LNCaP clone FGC (cell line): ENCODE measurements at regions not wholly inside any gene's neighbourhood (a gene's known extent, or its start where the extent isn't known, plus 50 kb on each side); places are given as distances from the start of the nearest gene placed in this dataset.

Experiments used
- DNase-seq: peaks from one replicate; pipeline ENCODE4 v3.0.0-alpha.2; 2011; ENCODE audit warnings: low read depth
- H3K4me3 ChIP-seq: 2 replicates; pipeline ENCODE4 v1.5.1; 2011; ENCODE audit warnings: mild to moderate bottlenecking, low read depth, low read length, control low read depth
- TF ChIP-seq, protein P1 (sequence below): IDR thresholded peaks from 2 replicates; pipeline ENCODE4 v1.5.1; 2012; ENCODE audit warnings: mild to moderate bottlenecking; ENCODE audit not compliant: control insufficient read depth, insufficient read depth; ENCODE audit errors: extremely low read depth

DNA sequence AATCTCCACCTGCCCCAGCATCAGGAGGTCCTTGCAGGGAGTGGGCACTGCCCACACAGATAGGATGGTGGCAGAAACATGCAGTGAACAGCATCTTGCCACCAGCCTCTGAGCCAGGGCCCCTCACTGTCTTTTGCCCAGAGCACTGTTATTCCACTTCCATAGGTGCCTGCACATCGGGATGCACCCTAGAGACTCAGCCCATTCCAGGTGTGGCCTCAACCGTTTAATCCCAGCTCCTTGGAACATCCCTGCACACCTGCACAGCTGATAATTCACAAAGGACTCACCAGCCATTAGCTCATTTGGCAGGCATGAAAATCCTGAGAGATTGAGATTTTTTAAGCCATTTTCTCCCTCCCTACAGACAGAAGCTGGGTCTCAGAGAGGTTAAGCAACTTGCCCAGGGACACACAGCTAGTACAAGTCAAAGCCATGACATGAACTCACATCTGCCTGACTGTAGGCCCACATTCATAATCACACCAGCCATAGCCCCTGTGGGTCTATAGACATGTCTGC lies 116.3 kb downstream of the EFNB1 start:
- TF ChIP-seq, protein P1, sequence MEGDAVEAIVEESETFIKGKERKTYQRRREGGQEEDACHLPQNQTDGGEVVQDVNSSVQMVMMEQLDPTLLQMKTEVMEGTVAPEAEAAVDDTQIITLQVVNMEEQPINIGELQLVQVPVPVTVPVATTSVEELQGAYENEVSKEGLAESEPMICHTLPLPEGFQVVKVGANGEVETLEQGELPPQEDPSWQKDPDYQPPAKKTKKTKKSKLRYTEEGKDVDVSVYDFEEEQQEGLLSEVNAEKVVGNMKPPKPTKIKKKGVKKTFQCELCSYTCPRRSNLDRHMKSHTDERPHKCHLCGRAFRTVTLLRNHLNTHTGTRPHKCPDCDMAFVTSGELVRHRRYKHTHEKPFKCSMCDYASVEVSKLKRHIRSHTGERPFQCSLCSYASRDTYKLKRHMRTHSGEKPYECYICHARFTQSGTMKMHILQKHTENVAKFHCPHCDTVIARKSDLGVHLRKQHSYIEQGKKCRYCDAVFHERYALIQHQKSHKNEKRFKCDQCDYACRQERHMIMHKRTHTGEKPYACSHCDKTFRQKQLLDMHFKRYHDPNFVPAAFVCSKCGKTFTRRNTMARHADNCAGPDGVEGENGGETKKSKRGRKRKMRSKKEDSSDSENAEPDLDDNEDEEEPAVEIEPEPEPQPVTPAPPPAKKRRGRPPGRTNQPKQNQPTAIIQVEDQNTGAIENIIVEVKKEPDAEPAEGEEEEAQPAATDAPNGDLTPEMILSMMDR = no peak
- H3K4me3 ChIP-seq = no peak overlapping the region
- no peak for DNase-seq

DNA sequence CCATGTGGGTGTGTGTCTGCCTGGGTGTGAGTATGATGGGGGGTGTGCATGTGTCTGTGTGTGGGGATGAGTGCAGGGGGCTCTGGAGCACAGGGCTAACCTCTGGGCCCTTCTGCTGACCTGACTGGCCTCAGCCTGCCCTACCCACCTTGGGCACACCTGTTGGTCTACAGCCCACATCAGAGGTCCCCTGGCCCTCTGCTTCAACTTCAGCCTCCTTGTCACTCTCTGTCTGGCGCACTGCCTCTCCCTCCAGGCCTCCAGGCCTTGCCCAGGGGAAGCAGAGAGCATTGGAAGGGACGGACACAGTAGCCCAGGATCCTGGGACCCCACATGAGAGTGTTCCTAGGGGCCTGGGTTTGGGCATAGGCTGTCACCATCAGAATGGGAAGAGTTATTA lies 115.4 kb downstream of the EFNB1 start:
- TF ChIP-seq, protein P1 = no peak
- DNase-seq = no peak
- no peak overlapping the region for H3K4me3 ChIP-seq

DNA sequence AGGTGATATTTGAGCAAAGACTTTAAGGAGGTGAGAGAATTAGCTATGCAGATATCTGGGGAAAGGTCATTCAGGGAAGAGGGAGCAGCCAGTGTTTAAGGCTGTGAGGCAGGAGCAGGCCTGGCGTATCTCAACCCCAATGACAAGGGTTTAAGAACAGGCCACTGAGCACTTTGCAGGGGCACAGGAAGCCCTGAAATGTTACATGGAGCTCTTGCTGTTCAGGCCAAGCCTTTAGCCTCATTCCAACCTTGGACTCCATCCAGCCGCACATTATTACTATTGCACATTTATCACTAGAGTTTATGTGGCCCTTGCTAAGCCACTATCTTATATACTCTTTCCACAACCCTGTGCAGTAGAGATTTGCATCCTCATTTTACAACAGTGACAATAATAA lies 114.0 kb downstream of the EFNB1 start:
- H3K4me3 ChIP-seq = no peak overlapping the region
- TF ChIP-seq, protein P1 = no peak
- no peak for DNase-seq

DNA sequence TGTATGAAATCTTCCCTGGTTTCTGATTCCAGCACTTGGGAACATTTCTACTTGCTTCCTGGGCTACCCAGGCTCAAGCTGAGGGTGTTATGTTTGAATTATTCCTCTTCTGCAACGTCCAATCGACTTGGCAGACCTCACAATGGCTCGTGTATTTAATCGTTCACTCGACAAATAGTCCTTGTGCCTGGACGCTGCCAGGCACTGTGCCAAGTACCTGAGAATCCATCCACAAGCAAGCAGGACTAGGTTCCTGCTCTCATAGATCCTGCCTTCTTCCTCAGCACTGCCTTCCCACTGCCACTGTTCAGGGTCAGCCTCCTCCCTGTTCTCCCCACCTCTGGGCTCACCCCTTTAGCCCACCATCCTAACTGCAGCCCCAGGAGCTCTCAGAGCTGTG lies 113.3 kb downstream of the EFNB1 start:
- peak; percentile 27 for DNase-seq
- H3K4me3 ChIP-seq = no peak overlapping the region
- TF ChIP-seq, protein P1 = no peak

DNA sequence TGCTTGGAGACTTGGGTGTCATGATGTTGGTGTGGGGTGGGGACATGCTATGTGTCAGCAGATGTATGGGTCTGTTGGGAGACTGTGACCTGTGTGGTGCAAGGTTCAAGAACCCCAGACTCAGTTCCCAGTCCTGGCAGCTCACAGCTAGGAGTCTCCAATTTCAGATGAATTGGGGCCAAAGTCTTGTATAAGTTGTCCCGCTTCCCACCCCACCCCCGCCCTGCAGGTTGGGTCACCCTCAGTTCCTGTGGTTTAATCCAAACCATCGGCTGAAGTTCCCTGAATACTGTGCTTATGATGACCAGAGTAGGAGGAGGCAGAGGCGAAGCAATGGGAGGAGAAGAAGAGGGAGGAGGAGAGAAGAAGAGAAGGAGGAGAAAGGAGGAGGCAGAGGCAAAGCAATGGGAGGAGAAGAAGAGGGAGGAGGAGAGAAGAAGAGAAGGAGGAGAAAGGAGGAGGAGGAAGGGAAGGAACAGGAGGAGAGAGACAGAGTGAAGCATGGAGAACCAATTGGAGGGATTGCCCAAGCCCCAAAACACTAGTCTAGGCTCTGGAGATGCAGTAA lies 112.6 kb downstream of the EFNB1 start:
- no peak for DNase-seq
- TF ChIP-seq, protein P1 = no peak
- H3K4me3 ChIP-seq = no peak overlapping the region

DNA sequence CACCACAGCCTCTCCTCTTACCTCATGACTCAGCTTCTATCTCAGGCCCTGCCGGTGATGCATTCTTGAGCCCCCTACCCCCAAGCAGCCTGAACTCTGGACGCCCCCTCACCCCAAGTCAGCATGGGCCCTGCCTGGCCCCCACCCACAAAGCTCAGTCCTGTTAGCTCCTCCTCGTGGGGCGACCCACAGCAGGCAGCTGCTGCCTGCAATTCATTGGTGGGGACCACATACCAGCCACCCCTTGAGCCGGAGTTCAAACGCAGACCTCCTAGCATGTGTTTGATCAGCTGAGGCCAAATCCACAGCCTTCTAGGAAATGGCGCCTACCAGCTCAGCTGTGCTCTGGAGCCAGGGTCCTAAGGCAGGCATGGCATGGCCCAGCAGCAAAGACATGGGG lies 111.8 kb downstream of the EFNB1 start:
- TF ChIP-seq, protein P1 = no peak
- H3K4me3 ChIP-seq = no peak overlapping the region
- no peak for DNase-seq

DNA sequence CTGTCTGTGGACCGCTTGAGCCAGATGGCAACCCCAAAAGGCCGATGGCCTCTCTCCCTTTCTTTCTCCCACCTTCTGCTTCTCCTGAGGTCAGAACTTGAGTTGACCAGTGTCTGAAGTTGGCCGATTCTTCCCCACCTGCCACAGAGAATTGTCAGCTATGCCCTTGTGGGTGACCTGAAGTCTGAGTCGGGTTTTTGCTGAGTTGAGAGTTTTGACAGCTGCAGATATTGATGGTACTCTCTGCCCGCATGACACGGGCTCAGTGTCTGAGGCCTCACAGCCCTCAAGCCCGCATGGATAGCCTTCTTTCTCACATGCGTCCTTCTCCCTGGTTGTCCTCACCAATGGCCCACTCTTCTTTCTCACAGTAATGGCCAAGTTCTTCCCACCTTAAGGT lies 111.0 kb downstream of the EFNB1 start:
- TF ChIP-seq, protein P1 = no peak
- DNase-seq = no peak
- H3K4me3 ChIP-seq = no peak overlapping the region
